ENCODE measurements at regions not wholly inside any gene's neighbourhood (a gene's known extent, or its start where the extent isn't known, plus 50 kb on each side); places are given as distances from the start of the nearest gene placed in this dataset.

- Mint-ChIP-seq H3K9me3 (peaks cover 18% of the 10 kb centered on the region), H3K4me1 (ENCODE audit: low read depth) (no peaks in the 10 kb centered on the region), H3K36me3 (ENCODE audit: low read depth) (no peaks in the 10 kb centered on the region), H3K27me3 (no peaks in the 10 kb centered on the region), H3K4me3 (no peak overlapping the region), H3K27ac (no peak overlapping the region)
- intact Hi-C loops (cut with micrococcal nuclease), result no loop called here
These were observed 1096.6 kb downstream of the ARAP2 start for GRCh38 chr4:35147761-35148160.

- no peaks in the 10 kb centered on the region for H3K27me3 Mint-ChIP-seq
- H3K4me1 Mint-ChIP-seq (ENCODE audit: low read depth), result no peaks in the 10 kb centered on the region
- no peak overlapping the region for H3K27ac Mint-ChIP-seq
- H3K4me3 Mint-ChIP-seq, result no peak overlapping the region
- H3K36me3 Mint-ChIP-seq (ENCODE audit: low read depth), result no peaks in the 10 kb centered on the region
- intact Hi-C loops (cut with micrococcal nuclease), result no loop called here
- no peaks in the 10 kb centered on the region for H3K9me3 Mint-ChIP-seq
These were observed 1092.3 kb downstream of the ARAP2 start for GRCh38 chr4:35151816-35152572.

DNA sequence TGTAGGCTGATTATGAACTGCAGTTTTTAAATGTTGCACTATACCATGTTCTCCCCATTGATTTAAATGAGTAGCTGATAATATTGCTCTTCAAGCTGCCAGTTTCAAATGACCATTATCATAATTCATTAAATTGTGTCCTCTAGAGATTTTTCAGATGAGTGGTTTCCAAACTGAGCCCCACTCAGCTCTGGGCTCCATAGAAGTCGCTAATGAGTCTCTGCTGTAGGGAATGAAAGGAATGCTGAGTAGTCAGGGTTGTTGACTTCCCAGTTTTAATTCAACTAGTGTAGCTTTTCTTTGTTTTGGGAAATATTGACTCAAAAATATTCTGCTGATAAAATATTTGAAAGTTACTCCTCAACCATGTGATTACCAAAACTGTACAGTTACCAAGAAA is 1081.1 kb downstream of the ARAP2 start:
- H3K4me3 Mint-ChIP-seq, result no peak overlapping the region
- H3K36me3 Mint-ChIP-seq (ENCODE audit: low read depth), result no peaks in the 10 kb centered on the region
- H3K9me3 Mint-ChIP-seq, result no peaks in the 10 kb centered on the region
- H3K4me1 Mint-ChIP-seq (ENCODE audit: low read depth), result no peaks in the 10 kb centered on the region
- intact Hi-C loops (cut with micrococcal nuclease), result no loop called here
- no peaks in the 10 kb centered on the region for H3K27me3 Mint-ChIP-seq
- no peak overlapping the region for H3K27ac Mint-ChIP-seq

GRCh38 chr4:35164063-35164462 is 1080.3 kb downstream of the ARAP2 start:
- H3K9me3 Mint-ChIP-seq, result no peaks in the 10 kb centered on the region
- intact Hi-C loops (cut with micrococcal nuclease), result no loop called here
- H3K27me3 Mint-ChIP-seq, result no peaks in the 10 kb centered on the region
- H3K4me1 Mint-ChIP-seq (ENCODE audit: low read depth), result no peaks in the 10 kb centered on the region
- no peak overlapping the region for H3K27ac Mint-ChIP-seq
- no peaks in the 10 kb centered on the region for H3K36me3 Mint-ChIP-seq (ENCODE audit: low read depth)
- H3K4me3 Mint-ChIP-seq, result no peak overlapping the region

- no peaks in the 10 kb centered on the region for H3K27me3 Mint-ChIP-seq
- H3K27ac Mint-ChIP-seq, result no peak overlapping the region
- no peaks in the 10 kb centered on the region for H3K9me3 Mint-ChIP-seq
- no peak overlapping the region for H3K4me3 Mint-ChIP-seq
- no peaks in the 10 kb centered on the region for H3K36me3 Mint-ChIP-seq (ENCODE audit: low read depth)
- intact Hi-C loops (cut with micrococcal nuclease), result no loop called here
- no peaks in the 10 kb centered on the region for H3K4me1 Mint-ChIP-seq (ENCODE audit: low read depth)
These were observed 1077.8 kb downstream of the ARAP2 start for GRCh38 chr4:35166466-35166865.

DNA sequence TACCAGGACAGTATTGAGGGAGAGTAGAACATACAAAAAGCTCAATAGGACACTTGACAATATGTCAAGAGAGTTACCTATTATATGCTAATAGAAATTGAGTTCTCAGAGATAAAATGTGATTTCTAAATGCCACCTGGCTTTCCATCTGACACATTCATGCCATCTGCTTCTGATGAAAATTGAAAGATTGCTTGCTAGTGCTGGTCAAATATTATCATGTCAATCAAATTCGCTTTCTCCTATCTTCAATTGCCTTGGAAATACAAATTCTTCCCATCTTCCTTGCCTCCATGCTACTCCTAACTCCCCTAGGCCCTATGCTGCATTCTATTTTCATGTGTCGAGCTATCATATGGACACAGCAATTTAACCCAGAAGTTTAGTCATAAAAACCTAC is 1076.9 kb downstream of the ARAP2 start:
- Mint-ChIP-seq H3K4me3 (no peak overlapping the region), H3K36me3 (ENCODE audit: low read depth) (no peaks in the 10 kb centered on the region), H3K27me3 (no peaks in the 10 kb centered on the region), H3K4me1 (ENCODE audit: low read depth) (no peaks in the 10 kb centered on the region), H3K9me3 (no peaks in the 10 kb centered on the region), H3K27ac (no peak overlapping the region)
- intact Hi-C loops (cut with micrococcal nuclease), result no loop called here

DNA sequence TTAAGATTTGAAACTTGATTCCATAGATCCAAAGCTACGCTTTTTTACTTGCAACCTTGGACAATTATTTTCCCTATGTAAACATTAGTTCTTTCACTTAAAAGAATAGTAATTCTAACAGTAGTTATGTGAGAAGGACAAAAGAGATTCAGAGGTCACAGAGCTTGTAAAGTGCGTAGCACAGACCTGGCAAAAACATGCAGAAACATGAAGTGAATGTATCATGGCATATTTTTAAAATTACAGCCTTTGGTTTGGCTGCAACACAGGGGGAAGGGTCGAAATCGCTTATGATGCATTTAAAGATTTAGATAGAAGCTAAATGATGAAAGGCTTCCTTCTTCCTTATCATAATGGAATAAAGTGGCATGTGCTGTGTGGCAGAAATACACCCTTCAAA is 1068.8 kb downstream of the ARAP2 start:
- intact Hi-C loops (cut with micrococcal nuclease), result no loop called here
- no peaks in the 10 kb centered on the region for H3K27me3 Mint-ChIP-seq
- H3K4me3 Mint-ChIP-seq, result no peak overlapping the region
- H3K27ac Mint-ChIP-seq, result no peak overlapping the region
- H3K4me1 Mint-ChIP-seq (ENCODE audit: low read depth), result no peaks in the 10 kb centered on the region
- no peaks in the 10 kb centered on the region for H3K36me3 Mint-ChIP-seq (ENCODE audit: low read depth)
- H3K9me3 Mint-ChIP-seq, result peaks cover 11% of the 10 kb centered on the region

GRCh38 chr4:35175894-35176293 is 1068.4 kb downstream of the ARAP2 start:
- no peaks in the 10 kb centered on the region for H3K4me1 Mint-ChIP-seq (ENCODE audit: low read depth)
- no peaks in the 10 kb centered on the region for H3K36me3 Mint-ChIP-seq (ENCODE audit: low read depth)
- H3K27ac Mint-ChIP-seq, result no peak overlapping the region
- intact Hi-C loops (cut with micrococcal nuclease), result no loop called here
- no peak overlapping the region for H3K4me3 Mint-ChIP-seq
- peaks cover 11% of the 10 kb centered on the region for H3K9me3 Mint-ChIP-seq
- no peaks in the 10 kb centered on the region for H3K27me3 Mint-ChIP-seq

GRCh38 chr4:35182451-35182850 is 1061.9 kb downstream of the ARAP2 start:
- Mint-ChIP-seq H3K4me3 (no peak overlapping the region), H3K36me3 (ENCODE audit: low read depth) (no peaks in the 10 kb centered on the region), H3K27ac (no peak overlapping the region), H3K9me3 (peaks cover 10% of the 10 kb centered on the region), H3K4me1 (ENCODE audit: low read depth) (no peaks in the 10 kb centered on the region), H3K27me3 (no peaks in the 10 kb centered on the region)
- intact Hi-C loops (cut with micrococcal nuclease), result no loop called here

DNA sequence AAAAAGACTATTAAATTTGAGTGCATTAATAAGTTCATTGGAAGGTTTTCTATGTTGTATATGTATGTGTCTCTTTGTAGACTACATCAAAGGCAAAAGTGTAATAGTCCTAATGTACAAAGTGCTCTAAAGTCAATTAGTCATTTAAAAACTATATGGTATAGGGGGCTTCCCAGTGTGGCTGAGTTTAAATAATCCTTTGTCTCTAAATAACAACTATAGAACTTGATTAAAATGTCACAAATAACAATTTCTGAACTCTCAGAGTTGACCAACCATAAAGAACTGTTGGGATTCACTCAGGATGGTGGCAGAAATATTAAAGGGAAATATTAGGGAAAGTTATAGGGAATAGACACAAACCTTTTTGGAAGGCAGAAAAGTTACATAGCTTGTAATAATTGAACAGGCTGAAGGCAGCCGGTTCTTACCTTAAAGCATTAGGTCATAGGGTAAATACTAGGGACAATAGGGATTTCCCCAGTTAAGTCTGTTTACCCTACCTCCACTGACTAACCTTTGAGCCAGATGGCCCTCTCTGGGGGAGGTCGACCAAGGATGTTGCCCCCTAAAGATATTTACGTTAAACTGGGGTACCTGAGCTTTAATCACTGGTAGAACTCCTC is 1054.2 kb downstream of the ARAP2 start:
- Mint-ChIP-seq H3K27ac (no peak overlapping the region), H3K27me3 (no peaks in the 10 kb centered on the region), H3K36me3 (ENCODE audit: low read depth) (no peaks in the 10 kb centered on the region), H3K4me1 (ENCODE audit: low read depth) (no peaks in the 10 kb centered on the region), H3K4me3 (no peak overlapping the region), H3K9me3 (no peaks in the 10 kb centered on the region)
- intact Hi-C loops (cut with micrococcal nuclease), result no loop called here

- Mint-ChIP-seq H3K36me3 (ENCODE audit: low read depth) (no peaks in the 10 kb centered on the region), H3K27me3 (no peaks in the 10 kb centered on the region), H3K9me3 (no peaks in the 10 kb centered on the region), H3K4me1 (ENCODE audit: low read depth) (no peaks in the 10 kb centered on the region), H3K4me3 (no peak overlapping the region), H3K27ac (no peak overlapping the region)
- intact Hi-C loops (cut with micrococcal nuclease), result no loop called here
These were observed 1042.9 kb downstream of the ARAP2 start for GRCh38 chr4:35201403-35201802.

DNA sequence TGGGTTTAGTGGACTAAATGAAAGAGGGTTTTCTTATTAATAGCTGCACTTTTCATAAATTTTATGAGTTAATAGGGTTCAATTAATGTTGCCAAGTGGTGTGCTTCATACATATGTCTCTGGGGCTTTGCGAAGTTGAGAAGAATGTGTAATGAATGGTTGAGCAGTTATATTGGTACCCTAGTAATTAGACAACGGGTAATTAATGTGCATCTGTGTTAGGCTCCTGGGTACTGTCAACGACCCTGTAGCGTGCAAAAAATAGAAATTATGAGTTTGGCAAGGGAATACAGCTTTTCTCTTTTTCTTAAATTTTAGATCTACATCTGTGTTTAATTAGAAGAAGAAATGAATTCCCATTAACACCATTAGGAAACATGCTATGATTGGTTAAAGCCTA is 1027.7 kb downstream of the ARAP2 start:
- Mint-ChIP-seq H3K4me3 (no peak overlapping the region), H3K9me3 (no peaks in the 10 kb centered on the region), H3K36me3 (ENCODE audit: low read depth) (no peaks in the 10 kb centered on the region), H3K27me3 (no peaks in the 10 kb centered on the region), H3K4me1 (ENCODE audit: low read depth) (no peaks in the 10 kb centered on the region), H3K27ac (no peak overlapping the region)
- intact Hi-C loops (cut with micrococcal nuclease), result no loop called here

DNA sequence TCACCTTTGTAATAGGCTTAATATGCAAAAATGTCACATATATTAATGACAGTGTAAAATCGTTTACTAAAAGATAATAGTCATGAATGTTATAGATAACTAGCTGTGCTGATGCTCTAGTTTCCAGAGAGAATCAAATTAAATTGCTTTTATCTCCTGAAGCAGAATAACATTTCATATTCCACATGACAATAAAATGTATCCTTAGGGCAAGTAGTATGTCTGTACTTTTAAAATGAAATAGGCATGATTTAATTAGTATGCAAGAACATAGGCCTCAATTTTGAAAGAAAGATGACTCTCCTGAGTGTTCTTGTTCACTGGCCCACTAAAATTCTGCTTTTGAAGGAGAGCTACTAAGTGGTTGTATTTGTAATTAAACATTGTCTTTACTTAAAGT is 1027.0 kb downstream of the ARAP2 start:
- H3K27me3 Mint-ChIP-seq, result no peaks in the 10 kb centered on the region
- H3K9me3 Mint-ChIP-seq, result no peaks in the 10 kb centered on the region
- intact Hi-C loops (cut with micrococcal nuclease), result no loop called here
- no peak overlapping the region for H3K27ac Mint-ChIP-seq
- no peaks in the 10 kb centered on the region for H3K36me3 Mint-ChIP-seq (ENCODE audit: low read depth)
- no peak overlapping the region for H3K4me3 Mint-ChIP-seq
- no peaks in the 10 kb centered on the region for H3K4me1 Mint-ChIP-seq (ENCODE audit: low read depth)

- Mint-ChIP-seq H3K27ac (no peak overlapping the region), H3K9me3 (no peaks in the 10 kb centered on the region), H3K4me3 (no peak overlapping the region), H3K4me1 (ENCODE audit: low read depth) (no peaks in the 10 kb centered on the region), H3K36me3 (ENCODE audit: low read depth) (no peaks in the 10 kb centered on the region), H3K27me3 (no peaks in the 10 kb centered on the region)
- intact Hi-C loops (cut with micrococcal nuclease), result no loop called here
These were observed 1016.0 kb downstream of the ARAP2 start for GRCh38 chr4:35228313-35228712.

GRCh38 chr4:35229021-35229420 is 1015.3 kb downstream of the ARAP2 start:
- H3K36me3 Mint-ChIP-seq (ENCODE audit: low read depth), result no peaks in the 10 kb centered on the region
- no peak overlapping the region for H3K27ac Mint-ChIP-seq
- intact Hi-C loops (cut with micrococcal nuclease), result no loop called here
- no peaks in the 10 kb centered on the region for H3K4me1 Mint-ChIP-seq (ENCODE audit: low read depth)
- no peaks in the 10 kb centered on the region for H3K9me3 Mint-ChIP-seq
- no peaks in the 10 kb centered on the region for H3K27me3 Mint-ChIP-seq
- no peak overlapping the region for H3K4me3 Mint-ChIP-seq
